GM21360 (cell line): ENCODE measurements at regions not wholly inside any gene's neighbourhood (a gene's known extent, or its start where the extent isn't known, plus 50 kb on each side); places are given as distances from the start of the nearest gene placed in this dataset.

Source experiments
- ATAC-seq: cut with Tn5 transposase; IDR thresholded peaks from one replicate; pipeline ENCODE4 v1.9.1; 2021; ENCODE audit warnings: mild to moderate bottlenecking, moderate library complexity; ENCODE audit not compliant: unreplicated experiment

- no peak for ATAC-seq
These were observed 388.0 kb upstream of the CDH8 start for GRCh38 chr16:62424206-62424605.

- no peak for ATAC-seq
These were observed 372.5 kb upstream of the CDH8 start for GRCh38 chr16:62408760-62409159.

GRCh38 chr16:62406387-62406786 lies 370.1 kb upstream of the CDH8 start:
- ATAC-seq: no peak

- no peak for ATAC-seq
These were observed 368.8 kb upstream of the CDH8 start for GRCh38 chr16:62404842-62405611.

- ATAC-seq: no peak
These were observed 356.5 kb upstream of the CDH8 start for GRCh38 chr16:62392698-62393097.

GRCh38 chr16:62391940-62392339 lies 355.7 kb upstream of the CDH8 start:
- ATAC-seq: no peak

GRCh38 chr16:62391134-62391533 lies 354.9 kb upstream of the CDH8 start:
- no peak for ATAC-seq

GRCh38 chr16:62390214-62390613 lies 354.0 kb upstream of the CDH8 start:
- ATAC-seq: no peak

- no peak for ATAC-seq
These were observed 350.2 kb upstream of the CDH8 start for GRCh38 chr16:62386411-62386810.

GRCh38 chr16:62383941-62384340 lies 347.7 kb upstream of the CDH8 start:
- no peak for ATAC-seq

- no peak for ATAC-seq
These were observed 334.2 kb upstream of the CDH8 start for GRCh38 chr16:62370445-62370844.

- no peak for ATAC-seq
These were observed 327.3 kb upstream of the CDH8 start for GRCh38 chr16:62363501-62363900.

- no peak for ATAC-seq
These were observed 317.1 kb upstream of the CDH8 start for GRCh38 chr16:62353355-62353754.

- ATAC-seq: no peak
These were observed 306.0 kb upstream of the CDH8 start for GRCh38 chr16:62342216-62342615.

GRCh38 chr16:62335356-62335755 lies 299.1 kb upstream of the CDH8 start:
- no peak for ATAC-seq

GRCh38 chr16:62321606-62322005 lies 285.4 kb upstream of the CDH8 start:
- ATAC-seq: no peak

GRCh38 chr16:62298600-62298999 lies 262.4 kb upstream of the CDH8 start:
- no peak for ATAC-seq

GRCh38 chr16:62294213-62294972 lies 258.2 kb upstream of the CDH8 start:
- no peak for ATAC-seq

GRCh38 chr16:62288990-62289629 lies 252.9 kb upstream of the CDH8 start:
- ATAC-seq: no peak

- no peak for ATAC-seq
These were observed 244.3 kb upstream of the CDH8 start for GRCh38 chr16:62280506-62280905.

- ATAC-seq: no peak
These were observed 241.7 kb upstream of the CDH8 start for GRCh38 chr16:62277942-62278341.

- ATAC-seq: no peak
These were observed 240.4 kb upstream of the CDH8 start for GRCh38 chr16:62276637-62277036.
